Skin of body (tissue), 1 donor: ENCODE measurements at regions not wholly inside any gene's neighbourhood (a gene's known extent, or its start where the extent isn't known, plus 50 kb on each side); places are given as distances from the start of the nearest gene placed in this dataset.

Experiments used
- DNase-seq: peaks from one replicate; lab custom pipeline; 2025; lab: John Stamatoyannopoulos, UW

DNA sequence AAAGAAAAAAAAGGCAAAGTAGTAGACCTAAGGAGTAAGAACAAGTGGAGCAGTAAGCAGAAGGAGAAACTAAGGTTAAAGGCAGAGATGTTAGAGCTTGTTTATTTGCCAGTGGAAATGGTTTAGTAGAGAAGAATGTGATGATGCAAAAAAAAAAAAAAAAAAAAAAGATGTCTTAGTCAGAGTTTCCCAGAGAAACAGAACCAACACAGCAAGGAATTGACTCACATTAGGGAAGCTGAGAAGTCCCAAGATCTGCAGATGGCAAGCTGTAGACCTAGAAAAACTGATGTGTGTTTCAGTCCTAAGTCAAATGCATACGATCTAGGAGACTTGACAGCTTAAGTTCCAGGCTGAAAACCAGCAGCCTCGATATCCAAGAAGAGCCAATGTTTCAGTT, 1548.8 kb upstream of the LRRTM1 start:
- DNase-seq, result no peak

DNA sequence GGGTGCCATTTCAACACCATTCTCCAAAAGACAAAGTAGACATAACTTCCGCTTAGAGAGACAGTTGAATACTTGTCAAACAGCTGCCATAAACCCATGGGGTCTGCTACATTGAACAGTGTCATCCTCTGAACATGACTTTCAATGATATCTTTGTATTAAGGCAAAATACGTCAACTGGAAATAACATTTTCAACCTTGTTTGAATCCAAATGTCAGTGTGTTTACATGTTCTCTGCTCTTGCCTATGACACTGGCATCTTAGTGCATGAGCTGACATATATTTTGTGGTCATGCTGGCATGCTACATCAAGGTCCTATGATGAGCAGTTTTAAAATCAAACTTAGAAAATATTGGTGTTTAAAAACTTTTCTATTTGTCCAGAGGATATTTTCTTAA, 1548.1 kb upstream of the LRRTM1 start:
- DNase-seq, result no peak

DNA sequence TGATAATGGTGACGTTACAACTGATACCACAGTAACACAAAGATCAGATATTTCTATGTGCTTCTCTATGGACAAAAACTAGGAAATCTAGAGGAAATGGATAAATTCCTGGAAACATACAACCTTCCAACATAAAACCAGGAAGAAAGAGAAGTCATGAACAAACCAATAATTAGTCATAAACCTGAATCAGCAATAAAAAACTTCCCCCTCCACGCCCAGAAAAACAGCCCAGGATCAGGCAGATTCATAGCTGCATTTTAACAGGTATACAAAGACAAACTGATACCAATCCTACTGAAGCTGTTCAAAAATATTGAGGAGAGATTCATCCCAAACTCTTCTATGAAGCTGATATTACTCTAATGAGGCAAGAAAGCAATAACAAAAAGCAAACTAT, 1535.2 kb upstream of the LRRTM1 start:
- no peak for DNase-seq

DNA sequence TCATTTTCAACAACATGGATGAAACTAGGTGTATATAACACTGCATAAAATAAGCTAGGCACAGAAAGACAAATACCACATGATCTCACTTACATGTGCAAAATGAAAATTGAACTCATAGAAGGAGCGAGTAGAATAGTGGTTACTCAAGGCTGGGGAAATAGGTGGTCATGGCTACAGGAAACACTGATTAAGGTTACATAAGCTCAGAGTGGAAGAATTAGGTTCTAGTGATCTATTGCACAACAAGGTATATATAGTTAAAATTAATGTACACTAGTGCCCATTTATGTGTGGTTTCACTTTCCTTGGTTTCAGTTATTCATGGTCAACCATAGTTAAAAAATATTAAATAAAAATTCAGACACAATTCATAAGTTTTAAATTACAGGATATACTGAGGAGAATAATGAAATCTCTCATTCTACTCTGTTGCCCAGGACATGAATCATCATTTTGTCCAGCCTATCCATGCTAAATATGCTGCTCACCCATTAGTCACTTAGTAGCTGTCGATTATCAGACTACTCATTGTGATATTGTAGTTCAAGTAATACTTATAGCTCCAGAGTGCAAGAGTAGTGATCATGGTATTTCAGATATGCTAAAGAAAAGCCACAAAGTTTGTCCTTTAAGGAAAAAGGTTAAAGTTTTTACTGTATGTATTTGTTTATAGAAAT, 1530.9 kb upstream of the LRRTM1 start:
- DNase-seq, result no peak

DNA sequence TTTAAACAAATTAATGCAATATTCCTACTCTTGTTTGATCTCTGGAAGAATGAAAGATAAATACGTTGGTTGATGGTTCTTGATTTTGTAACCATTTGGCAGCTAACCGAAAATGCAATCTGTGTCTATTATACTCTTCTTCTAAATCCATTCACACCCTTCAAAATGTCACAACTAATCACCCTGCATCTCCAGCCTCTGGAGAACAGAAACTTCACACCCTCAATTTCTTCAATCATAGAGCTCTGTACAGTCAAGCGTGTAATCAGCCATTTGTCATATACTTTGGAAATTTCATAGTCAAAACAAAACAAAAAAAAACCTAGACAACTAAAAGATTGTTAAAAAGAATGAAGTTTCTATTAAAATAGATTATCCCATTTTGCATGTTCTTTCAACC, 1482.3 kb upstream of the LRRTM1 start:
- no peak for DNase-seq

DNA sequence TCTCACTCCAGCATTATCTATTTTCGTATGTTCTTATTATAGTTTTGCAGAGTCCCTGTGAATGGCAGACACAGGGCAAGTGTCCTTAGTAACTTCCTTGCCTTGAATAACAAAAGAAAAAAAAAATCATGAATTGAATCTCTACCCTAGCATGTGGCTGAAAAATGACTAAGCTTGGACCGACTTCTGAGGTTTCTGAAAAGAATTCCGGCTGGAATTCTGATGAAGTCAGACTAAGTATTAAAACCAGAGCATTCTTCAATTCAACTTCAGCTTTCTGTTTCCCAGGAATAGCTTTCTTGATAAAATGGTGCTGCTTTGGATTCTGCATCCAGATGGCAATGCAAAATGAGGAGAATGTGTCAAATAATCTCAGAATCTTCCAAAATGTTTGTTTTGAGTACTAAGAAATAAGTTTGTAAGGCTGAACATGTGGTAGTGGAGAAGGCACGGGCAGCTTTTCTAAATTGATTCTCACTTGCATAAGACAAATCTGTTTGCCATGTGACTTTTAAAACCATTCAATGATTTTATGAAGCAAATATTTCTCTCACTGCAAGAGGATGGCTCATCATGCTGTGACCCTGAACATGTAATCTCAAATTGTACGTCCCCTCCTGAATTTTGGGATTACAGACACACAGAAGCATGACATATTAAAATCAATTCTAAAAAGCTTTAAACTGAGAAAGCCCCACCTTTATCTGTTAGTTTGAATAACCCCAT, 1462.8 kb upstream of the LRRTM1 start:
- peak; percentile 89 for DNase-seq

DNA sequence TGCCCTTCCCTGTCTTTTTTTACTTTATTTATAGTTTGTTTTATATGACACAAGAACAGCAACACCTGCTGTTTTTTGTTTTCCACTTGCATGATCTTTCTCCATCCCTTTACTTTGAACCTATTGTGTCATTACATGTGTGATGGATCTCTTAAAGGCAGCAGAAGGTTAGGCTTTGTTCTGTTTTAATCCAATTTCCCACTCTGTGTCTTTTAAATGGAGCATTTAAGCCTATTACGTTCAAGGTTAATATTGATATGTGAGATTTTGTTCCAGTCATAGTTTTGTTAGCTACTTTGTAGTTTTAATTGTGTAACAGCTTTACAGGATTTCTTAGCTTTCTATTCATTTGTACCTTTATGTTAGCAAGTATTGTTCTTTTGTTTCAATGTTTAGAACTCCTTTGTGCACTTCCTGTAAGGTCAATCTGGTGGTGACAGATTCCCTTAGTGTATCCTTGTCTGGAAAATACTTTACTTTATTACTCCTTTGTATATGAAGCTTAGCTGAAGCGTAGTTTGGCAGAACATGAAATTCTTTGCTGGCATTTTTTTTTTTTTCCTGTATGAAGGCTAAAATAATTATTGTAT, 1443.0 kb upstream of the LRRTM1 start:
- no peak for DNase-seq

DNA sequence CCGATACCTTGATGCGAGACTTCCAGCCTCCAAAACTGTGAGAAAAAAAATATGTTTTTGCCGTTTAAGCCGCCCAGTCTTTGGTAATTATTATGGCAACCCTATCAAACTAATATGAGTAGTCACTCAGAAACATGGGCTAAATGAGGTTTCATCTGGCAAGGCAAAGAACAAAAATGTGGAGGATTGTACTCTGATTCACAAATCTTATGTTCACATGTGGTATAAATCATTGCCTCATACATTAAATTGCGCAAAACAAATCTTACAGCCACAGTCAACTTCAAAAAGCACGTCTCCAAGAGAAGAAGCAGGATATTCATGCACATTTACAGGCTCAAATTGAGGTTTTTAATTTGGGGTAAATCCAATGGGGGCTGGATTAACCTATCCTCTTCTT, 1435.4 kb upstream of the LRRTM1 start:
- peak; percentile 10 for DNase-seq

DNA sequence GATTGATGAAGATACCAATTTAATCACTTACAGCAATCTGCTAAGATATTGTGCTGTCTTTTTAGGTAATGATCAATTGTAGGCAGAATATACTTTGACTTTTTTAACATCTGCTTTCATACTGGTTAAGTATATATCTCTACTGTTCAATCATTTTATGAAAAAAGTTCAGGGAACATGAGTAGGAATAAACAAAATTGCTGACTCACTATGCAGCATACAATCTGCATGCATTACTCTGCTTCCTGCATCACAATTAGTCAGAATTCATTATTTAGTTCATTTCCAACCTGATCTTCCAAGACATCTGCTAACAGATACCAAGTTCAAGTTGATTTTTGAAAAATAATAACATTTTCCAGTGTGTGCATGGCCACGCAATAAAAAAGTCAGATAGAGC, 1430.4 kb upstream of the LRRTM1 start:
- DNase-seq, result no peak

DNA sequence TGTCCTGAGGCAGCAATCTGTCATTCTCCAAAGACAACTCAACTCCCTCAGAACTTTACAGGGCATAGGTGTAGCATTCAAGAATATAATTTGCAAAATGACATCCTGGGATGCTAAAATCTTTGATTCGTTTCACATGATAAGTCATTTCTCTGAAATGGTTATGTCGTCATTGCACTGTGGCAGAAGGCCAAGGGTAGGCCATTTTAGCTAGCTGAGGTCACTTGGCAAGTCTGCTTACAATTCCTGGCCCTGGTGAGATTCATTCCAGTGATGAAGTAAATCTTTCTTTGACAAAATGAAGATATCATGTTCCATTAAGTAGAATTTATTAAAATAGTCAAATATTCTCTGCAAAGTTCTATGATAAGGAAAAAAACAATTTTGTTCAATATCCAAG, 1410.3 kb upstream of the LRRTM1 start:
- no peak for DNase-seq

DNA sequence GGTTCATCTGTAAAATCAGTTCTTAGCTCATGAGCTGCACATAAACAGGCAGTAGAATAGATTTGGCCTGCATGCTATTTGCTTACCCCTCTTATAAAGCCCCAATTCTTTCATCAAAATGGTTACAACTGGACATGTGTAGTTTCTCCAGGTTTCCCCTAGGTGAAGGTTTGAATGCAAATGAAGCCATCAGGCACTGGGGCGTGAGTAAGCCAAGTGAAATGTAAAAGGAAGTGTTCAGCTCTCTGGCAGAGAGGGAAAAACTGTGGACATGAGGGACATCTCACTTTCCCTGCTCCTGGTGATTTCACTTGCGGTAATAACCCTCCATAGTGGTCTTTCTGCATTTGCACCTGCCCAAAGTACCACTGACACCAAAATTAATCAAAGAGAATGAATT, 1402.3 kb upstream of the LRRTM1 start:
- DNase-seq, result no peak

DNA sequence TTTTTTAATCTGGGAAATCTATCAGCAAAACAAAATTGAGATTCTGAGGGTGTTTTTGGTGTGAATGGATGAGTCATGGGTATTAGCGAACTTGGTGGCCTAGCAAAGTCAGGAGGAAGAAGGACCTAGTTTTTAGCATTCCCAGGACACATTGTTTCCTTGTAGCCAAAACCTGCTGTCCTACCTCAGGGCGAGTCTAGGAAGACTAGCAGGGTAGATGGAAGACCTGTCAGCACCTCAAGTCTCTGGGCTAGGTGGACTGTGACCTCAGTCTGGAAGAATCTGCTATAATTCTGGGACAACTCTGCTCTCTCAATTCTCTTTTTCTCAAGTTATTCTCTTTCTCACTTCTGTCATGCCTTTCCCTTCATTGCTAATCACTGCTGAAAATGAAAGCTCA, 1399.3 kb upstream of the LRRTM1 start:
- no peak for DNase-seq

DNA sequence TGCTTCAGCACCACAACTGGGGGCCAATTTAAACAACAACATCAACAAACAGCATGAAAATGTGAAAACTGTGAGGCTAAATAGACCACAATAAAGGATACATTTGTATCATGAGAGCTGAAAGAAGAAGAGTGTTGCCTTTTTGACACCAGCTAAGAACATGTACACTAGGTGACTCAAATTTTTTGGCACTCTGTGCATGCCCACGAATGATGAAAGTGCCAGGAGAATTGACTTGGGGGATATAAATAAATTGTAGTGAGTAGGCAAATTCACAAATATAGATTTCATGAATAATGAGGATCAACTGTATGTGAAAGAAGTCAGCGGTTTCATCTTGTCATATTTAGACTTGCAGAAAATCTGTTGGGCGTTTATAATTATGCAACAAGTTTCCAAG, 1388.0 kb upstream of the LRRTM1 start:
- no peak for DNase-seq

DNA sequence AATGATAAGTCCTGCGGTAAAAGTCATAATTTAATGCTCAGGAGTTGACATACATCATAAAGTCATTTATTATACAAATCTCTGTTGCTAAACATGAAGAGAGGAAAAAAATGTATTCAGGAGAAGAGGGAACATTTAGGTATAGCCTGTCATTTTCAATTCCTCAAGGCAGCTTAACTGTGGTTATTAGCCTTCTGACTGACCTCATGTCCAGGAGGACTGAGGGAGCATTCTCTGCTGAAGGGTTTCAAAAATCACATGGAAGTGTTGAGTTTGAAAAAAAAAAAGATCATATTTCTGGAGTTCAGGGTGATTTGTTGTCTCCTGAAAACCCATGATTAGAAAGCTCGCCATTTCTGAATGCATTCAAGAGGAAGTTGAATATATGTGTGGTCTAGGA, 1371.1 kb upstream of the LRRTM1 start:
- no peak for DNase-seq

DNA sequence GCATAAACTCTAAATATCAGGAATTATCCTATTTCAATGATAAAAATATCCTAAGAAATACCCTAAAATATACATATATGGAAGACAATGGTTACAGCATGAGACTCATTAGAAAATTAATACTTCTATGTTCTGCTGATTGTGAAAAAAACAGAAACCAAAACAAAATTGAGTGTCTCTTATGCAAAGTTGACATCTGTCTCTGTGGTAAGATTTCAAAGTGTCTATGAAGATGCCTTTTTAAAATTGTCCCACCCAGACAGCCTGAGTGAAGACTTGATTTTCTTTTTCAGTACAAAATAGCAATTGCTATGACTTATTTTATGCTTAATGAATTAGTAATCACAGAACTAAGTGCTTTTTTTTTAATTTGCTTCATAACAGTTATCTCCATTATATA, 1368.4 kb upstream of the LRRTM1 start:
- no peak for DNase-seq

DNA sequence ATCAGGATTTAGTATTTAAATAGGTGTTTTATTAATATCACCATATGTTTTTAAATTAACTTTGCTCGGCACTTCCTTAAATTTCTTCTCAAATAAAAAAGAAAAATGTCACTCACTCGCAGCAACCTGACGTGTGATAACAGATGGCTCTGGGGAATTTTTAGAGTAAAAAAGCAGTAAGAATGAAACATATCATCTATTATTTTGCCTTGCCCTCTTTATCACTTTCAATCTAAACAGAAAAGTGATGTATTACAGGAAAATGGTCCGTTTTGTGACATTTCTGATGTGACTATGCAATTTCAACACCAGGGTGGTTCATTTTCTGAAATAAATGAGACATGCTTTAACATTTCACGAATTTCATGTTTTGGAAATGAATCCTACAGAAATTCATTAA, 1368.0 kb upstream of the LRRTM1 start:
- no peak for DNase-seq

DNA sequence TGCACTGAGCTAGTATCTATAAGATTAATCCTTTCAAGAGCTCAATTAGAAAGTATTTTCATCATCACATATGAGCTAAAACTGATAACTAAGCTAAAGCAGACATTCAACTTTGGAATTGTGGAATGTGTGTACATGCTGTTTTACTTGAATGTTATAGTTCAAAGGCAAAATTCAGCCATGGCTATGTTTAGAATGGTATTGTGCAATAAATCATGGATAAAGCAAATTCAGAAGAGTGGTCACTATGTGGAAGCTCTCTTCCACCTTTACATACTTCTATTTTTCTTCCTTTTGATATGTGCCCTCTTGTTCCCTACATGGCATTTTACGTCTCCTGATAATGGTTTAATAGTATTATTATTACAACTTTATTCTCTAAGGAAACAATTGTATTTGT, 1366.3 kb upstream of the LRRTM1 start:
- DNase-seq, result no peak

DNA sequence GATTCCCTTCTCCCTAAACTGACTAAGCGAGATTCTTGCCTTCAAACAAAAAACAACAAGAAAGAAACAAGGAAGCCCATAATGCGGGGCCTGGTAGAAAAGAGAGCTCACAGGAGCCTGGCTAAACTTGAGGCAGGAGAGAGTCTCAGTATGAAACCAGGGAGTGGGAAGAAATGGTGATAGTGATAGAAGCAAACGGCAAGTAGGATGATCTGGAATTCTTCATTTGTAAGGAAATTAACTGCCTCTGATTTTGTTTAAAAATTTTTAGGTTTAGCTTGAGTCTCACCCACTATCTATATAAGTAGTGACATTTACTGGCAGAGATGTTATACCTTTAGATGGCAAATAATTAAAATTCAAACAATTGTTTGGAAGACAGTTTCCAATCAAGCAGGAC, 1356.5 kb upstream of the LRRTM1 start:
- no peak for DNase-seq

DNA sequence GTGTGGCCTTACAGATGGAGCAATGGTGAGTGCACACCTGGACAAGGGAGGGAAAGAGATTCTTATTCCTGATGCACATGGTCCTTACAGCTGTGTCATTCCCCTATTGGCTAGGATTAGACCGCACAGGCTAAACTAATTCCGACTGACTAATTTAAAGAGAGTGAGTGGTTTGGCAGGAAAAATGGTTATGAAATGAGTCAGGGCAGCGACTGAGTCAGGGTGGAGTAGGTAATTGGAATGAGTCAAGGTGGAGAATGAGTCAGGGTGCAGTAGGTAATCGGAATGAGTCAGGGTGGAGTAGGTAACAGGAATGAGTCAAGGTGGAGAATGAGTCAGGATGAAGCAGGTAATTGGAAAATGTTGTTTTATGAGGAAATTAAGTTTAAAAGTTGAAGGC, 1353.7 kb upstream of the LRRTM1 start:
- no peak for DNase-seq

DNA sequence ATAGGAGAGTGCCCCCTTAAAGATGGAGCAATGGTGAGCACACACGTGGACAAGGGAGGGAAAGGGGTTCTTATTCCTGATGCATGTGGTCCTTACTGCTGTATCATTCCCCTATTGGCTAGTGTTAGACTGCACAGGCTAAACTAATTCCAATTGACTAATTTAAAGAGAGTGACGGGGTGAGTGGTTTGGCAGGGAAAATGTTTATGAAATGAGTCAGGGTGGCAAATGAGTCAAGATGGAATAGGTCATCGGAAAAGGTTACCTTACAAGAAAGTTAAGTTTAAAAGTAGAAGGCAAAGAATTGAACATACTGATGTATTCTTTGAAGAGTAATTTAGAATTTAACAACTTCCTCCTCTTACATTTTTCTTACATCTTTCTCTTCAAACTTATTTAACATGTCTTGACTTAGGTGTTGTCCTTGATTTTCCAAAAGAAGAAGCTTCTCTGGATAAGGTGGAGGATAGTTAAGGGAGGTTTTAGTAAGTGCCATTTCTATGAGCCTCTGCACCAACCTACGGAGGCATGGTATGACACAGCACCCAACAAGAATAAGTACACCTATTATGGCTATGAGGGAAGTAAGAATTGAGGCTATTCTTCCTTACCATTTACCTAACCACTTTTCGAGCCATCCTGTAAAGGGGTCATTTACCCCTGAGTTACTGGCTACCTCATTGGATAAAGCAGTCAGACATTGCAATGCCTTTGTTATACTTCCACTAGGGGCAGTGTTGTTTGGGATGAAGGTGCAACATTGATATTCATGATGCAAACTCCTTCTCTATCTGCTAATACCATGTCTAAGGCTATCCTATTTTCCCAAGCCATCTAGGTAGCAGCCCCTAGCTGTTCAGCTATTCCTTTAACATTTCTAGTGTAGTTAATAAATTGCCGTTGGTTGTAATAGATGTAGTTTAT, 1345.8 kb upstream of the LRRTM1 start:
- no peak for DNase-seq

DNA sequence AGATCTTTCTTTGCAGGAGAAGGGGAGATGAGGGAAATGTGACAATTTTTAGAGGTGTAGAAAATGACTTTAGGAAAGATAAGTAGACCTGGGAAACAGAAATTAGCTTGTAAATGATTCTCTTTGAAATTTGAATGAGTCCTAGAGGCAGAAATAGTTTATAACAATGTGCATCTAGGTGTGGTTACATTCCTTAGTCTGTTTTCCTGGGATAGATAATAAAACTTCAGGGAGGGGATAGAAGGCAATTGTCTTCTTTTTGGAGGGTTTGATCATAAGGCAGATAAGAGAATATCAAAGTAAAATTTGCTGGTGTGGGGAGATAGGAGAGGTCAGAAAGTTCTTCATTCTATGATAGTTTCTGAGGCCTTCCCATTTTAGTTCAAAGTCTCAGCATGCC, 1344.3 kb upstream of the LRRTM1 start:
- no peak for DNase-seq

DNA sequence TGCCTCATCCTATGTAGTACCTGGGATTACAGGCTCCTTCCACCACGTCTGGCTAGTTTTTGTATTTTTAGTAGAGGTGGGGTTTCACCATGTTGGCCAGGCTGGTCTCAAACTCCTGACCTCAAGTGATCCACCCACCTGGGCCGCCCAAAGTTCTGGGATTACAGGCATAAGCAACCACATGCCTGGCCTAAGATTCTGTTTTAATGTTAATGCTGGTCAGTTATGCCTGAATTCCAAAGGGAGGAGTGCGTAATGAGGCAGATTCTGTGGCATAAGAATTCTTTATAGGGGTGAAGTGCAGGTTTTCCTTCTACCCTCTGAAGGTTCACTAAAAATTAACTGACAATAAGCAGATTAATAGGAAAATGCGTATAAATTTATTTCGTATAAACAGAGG, 1343.8 kb upstream of the LRRTM1 start:
- no peak for DNase-seq
